Activated CD4-positive, alpha-beta T cell treated with anti-CD3 and anti-CD28 coated beads, Interleukin-2, amount 50 U/mL, for 24 hours (primary cell): ENCODE measurements at regions not wholly inside any gene's neighbourhood (a gene's known extent, or its start where the extent isn't known, plus 50 kb on each side); places are given as distances from the start of the nearest gene placed in this dataset.

ENCODE experiments used
- DNase-seq, 2 donors: peaks; one replicate each; pipeline ENCODE4 v3.0.0-alpha.2; 2020; ENCODE audit warnings: low read depth in 1 of 2, low spot score in 1 of 2

GRCh38 chr5:167177736-167178135 lies 1113.7 kb upstream of the WWC1 start:
- no peak for DNase-seq

GRCh38 chr5:167180906-167181305 lies 1110.5 kb upstream of the WWC1 start:
- DNase-seq = no peak

- no peak for DNase-seq
These were observed 1085.6 kb upstream of the WWC1 start for GRCh38 chr5:167205881-167206280.

GRCh38 chr5:167207081-167207480 lies 1084.4 kb upstream of the WWC1 start:
- no peak for DNase-seq

GRCh38 chr5:167208911-167209310 lies 1082.5 kb upstream of the WWC1 start:
- no peak for DNase-seq

GRCh38 chr5:167217097-167217743 lies 1074.2 kb upstream of the WWC1 start:
- DNase-seq = no peak

- no peak for DNase-seq
These were observed 1072.1 kb upstream of the WWC1 start for GRCh38 chr5:167219298-167219697.

- no peak for DNase-seq
These were observed 1065.1 kb upstream of the WWC1 start for GRCh38 chr5:167226386-167226785.

- DNase-seq = no peak
These were observed 1063.3 kb upstream of the WWC1 start for GRCh38 chr5:167228134-167228533.

- no peak for DNase-seq
These were observed 1061.7 kb upstream of the WWC1 start for GRCh38 chr5:167229751-167230150.

GRCh38 chr5:167230414-167230813 lies 1061.0 kb upstream of the WWC1 start:
- no peak for DNase-seq

- no peak for DNase-seq
These were observed 1058.7 kb upstream of the WWC1 start for GRCh38 chr5:167232675-167233311.

- DNase-seq = no peak
These were observed 1057.8 kb upstream of the WWC1 start for GRCh38 chr5:167233507-167234220.

GRCh38 chr5:167241436-167242067 lies 1049.9 kb upstream of the WWC1 start:
- no peak for DNase-seq

- no peak for DNase-seq
These were observed 1048.7 kb upstream of the WWC1 start for GRCh38 chr5:167242701-167243100.

- DNase-seq = no peak
These were observed 1048.0 kb upstream of the WWC1 start for GRCh38 chr5:167243463-167243862.

- DNase-seq = no peak
These were observed 1046.9 kb upstream of the WWC1 start for GRCh38 chr5:167244583-167244982.

GRCh38 chr5:167245868-167246267 lies 1045.6 kb upstream of the WWC1 start:
- no peak for DNase-seq

GRCh38 chr5:167247816-167248215 lies 1043.6 kb upstream of the WWC1 start:
- DNase-seq = no peak

- no peak for DNase-seq
These were observed 1043.2 kb upstream of the WWC1 start for GRCh38 chr5:167248257-167248656.

- no peak for DNase-seq
These were observed 1040.4 kb upstream of the WWC1 start for GRCh38 chr5:167250996-167251395.

GRCh38 chr5:167254132-167254531 lies 1037.3 kb upstream of the WWC1 start:
- no peak for DNase-seq
